ENCODE measurements at regions not wholly inside any gene's neighbourhood (a gene's known extent, or its start where the extent isn't known, plus 50 kb on each side); places are given as distances from the start of the nearest gene placed in this dataset.

GRCh38 chr10:113267619-113268562 lies 285.0 kb upstream of the HABP2 start:
- H3K4me2 ChIP-seq (ENCODE audit: insufficient read depth, low read length, poor library complexity, severe bottlenecking): no peak overlapping the region
- no peak overlapping the region for H3K18ac ChIP-seq (ENCODE audit: low read length)
- no peak overlapping the region for H3K4me3 ChIP-seq (ENCODE audit: low read length in 2 of 2)
- H3K36me3 ChIP-seq (replicated peaks in 1 of 2; ENCODE audit: control insufficient read depth in 2 of 2, insufficient read depth in 2 of 2, low read length in 2 of 2): no peaks in the 10 kb centered on the region
- H2BK15ac ChIP-seq (ENCODE audit: low read length): no peak overlapping the region
- H3K27ac ChIP-seq (replicated peaks; ENCODE audit: low read length): no peak overlapping the region
- whole genome bisulfite sequencing, 2 donors (ENCODE audit: extremely low coverage in 2 of 2, insufficient read length in 2 of 2, insufficient replicate concordance in 1 of 2): no CpG with 5 or more reads among the region's 4 CpGs
- no peak overlapping the region for H2AFZ ChIP-seq (ENCODE audit: low read length)
- no peak overlapping the region for H3K23ac ChIP-seq (ENCODE audit: low read depth, low read length, poor library complexity)
- H3K79me1 ChIP-seq (ENCODE audit: low read depth, low read length): no peaks in the 10 kb centered on the region
- H3K9ac ChIP-seq (ENCODE audit: low read depth, low read length, poor library complexity): no peak overlapping the region
- no peak overlapping the region for H4K8ac ChIP-seq (ENCODE audit: low read depth, low read length)
- no peak overlapping the region for H4K91ac ChIP-seq (ENCODE audit: low read depth, low read length, poor library complexity)
- no peak overlapping the region for H2BK5ac ChIP-seq (ENCODE audit: low read length)
- H2AK5ac ChIP-seq (ENCODE audit: low read depth, low read length): no peak overlapping the region
- H3K4me1 ChIP-seq (ENCODE audit: control insufficient read depth in 2 of 2, insufficient read depth in 1 of 2, low read depth in 1 of 2, low read length in 2 of 2): peaks cover 1 to 25% of the 10 kb centered on the region in 2 donors
- peaks cover 0 to 3% (median 0%) of the 10 kb centered on the region in 3 experiments for H3K27me3 ChIP-seq (ENCODE audit: control insufficient read depth in 3 of 3, insufficient read depth in 3 of 3, low read depth in 1 of 3, low read length in 3 of 3)
- DNase-seq (ENCODE audit: low spot score): no peak
- H3K9me3 ChIP-seq (replicated peaks in 1 of 2; ENCODE audit: control insufficient read depth in 2 of 2, insufficient read depth in 1 of 2, low read depth in 1 of 2, low read length in 2 of 2): peaks cover 2 to 5% of the 10 kb centered on the region in 2 donors
- no peak overlapping the region for H3K14ac ChIP-seq (ENCODE audit: low read length)
- H2BK12ac ChIP-seq (ENCODE audit: low read length): no peak overlapping the region
- no peak overlapping the region for H2BK120ac ChIP-seq (ENCODE audit: low read depth, low read length)
- no peak overlapping the region for H3K4ac ChIP-seq (ENCODE audit: low read length)

- H4K91ac ChIP-seq (ENCODE audit: low read depth, low read length, poor library complexity): no peak overlapping the region
- no peak overlapping the region for H2BK5ac ChIP-seq (ENCODE audit: low read length)
- H2BK15ac ChIP-seq (ENCODE audit: low read length): no peak overlapping the region
- H3K4me2 ChIP-seq (ENCODE audit: insufficient read depth, low read length, poor library complexity, severe bottlenecking): no peak overlapping the region
- WGBS, 2 donors (ENCODE audit: extremely low coverage in 2 of 2, insufficient read length in 2 of 2, insufficient replicate concordance in 1 of 2): no CpG with 5 or more reads among the region's 2 CpGs
- no peak overlapping the region for H2BK120ac ChIP-seq (ENCODE audit: low read depth, low read length)
- H3K27ac ChIP-seq (replicated peaks; ENCODE audit: low read length): no peak overlapping the region
- H4K8ac ChIP-seq (ENCODE audit: low read depth, low read length): no peak overlapping the region
- no peak overlapping the region for H3K23ac ChIP-seq (ENCODE audit: low read depth, low read length, poor library complexity)
- no peak overlapping the region for H3K18ac ChIP-seq (ENCODE audit: low read length)
- no peaks in the 10 kb centered on the region for H3K36me3 ChIP-seq (replicated peaks in 1 of 2; ENCODE audit: control insufficient read depth in 2 of 2, insufficient read depth in 2 of 2, low read length in 2 of 2)
- H3K79me1 ChIP-seq (ENCODE audit: low read depth, low read length): no peaks in the 10 kb centered on the region
- no peak overlapping the region for H2BK12ac ChIP-seq (ENCODE audit: low read length)
- peaks cover 2 to 5% of the 10 kb centered on the region in 2 donors for H3K9me3 ChIP-seq (replicated peaks in 1 of 2; ENCODE audit: control insufficient read depth in 2 of 2, insufficient read depth in 1 of 2, low read depth in 1 of 2, low read length in 2 of 2)
- no peak overlapping the region for H3K14ac ChIP-seq (ENCODE audit: low read length)
- H3K9ac ChIP-seq (ENCODE audit: low read depth, low read length, poor library complexity): no peak overlapping the region
- no peak overlapping the region for H2AK5ac ChIP-seq (ENCODE audit: low read depth, low read length)
- no peak overlapping the region for H3K4me3 ChIP-seq (ENCODE audit: low read length in 2 of 2)
- no peak for DNase-seq (ENCODE audit: low spot score)
- no peak overlapping the region for H2AFZ ChIP-seq (ENCODE audit: low read length)
- H3K4ac ChIP-seq (ENCODE audit: low read length): no peak overlapping the region
- H3K27me3 ChIP-seq (ENCODE audit: control insufficient read depth in 3 of 3, insufficient read depth in 3 of 3, low read depth in 1 of 3, low read length in 3 of 3): peaks cover 0 to 3% (median 0%) of the 10 kb centered on the region in 3 experiments
- peaks cover 5 to 23% of the 10 kb centered on the region in 2 donors for H3K4me1 ChIP-seq (ENCODE audit: control insufficient read depth in 2 of 2, insufficient read depth in 1 of 2, low read depth in 1 of 2, low read length in 2 of 2)
These were observed 283.5 kb upstream of the HABP2 start for GRCh38 chr10:113269333-113269732.

- Histone ChIP-seq H2BK5ac (ENCODE audit: low read length) (no peak overlapping the region), H2BK15ac (ENCODE audit: low read length) (no peak overlapping the region), H4K91ac (ENCODE audit: low read depth, low read length, poor library complexity) (no peak overlapping the region), H2AFZ (ENCODE audit: low read length) (peak overlapping the region; percentile 94), H3K79me1 (ENCODE audit: low read depth, low read length) (no peaks in the 10 kb centered on the region), H3K18ac (ENCODE audit: low read length) (peak overlapping the region; percentile 55), H3K14ac (ENCODE audit: low read length) (no peak overlapping the region), H3K4me1 (ENCODE audit: control insufficient read depth in 2 of 2, insufficient read depth in 1 of 2, low read depth in 1 of 2, low read length in 2 of 2) (peaks cover 5 to 15% of the 10 kb centered on the region in 2 donors), H2BK12ac (ENCODE audit: low read length) (no peak overlapping the region), H3K27ac (replicated peaks; ENCODE audit: low read length) (no peak overlapping the region), H3K4ac (ENCODE audit: low read length) (no peak overlapping the region), H2BK120ac (ENCODE audit: low read depth, low read length) (no peak overlapping the region), H3K4me2 (ENCODE audit: insufficient read depth, low read length, poor library complexity, severe bottlenecking) (no peak overlapping the region), H3K9ac (ENCODE audit: low read depth, low read length, poor library complexity) (no peak overlapping the region), H3K9me3 (replicated peaks in 1 of 2; ENCODE audit: control insufficient read depth in 2 of 2, insufficient read depth in 1 of 2, low read depth in 1 of 2, low read length in 2 of 2) (peaks cover 0 to 8% of the 10 kb centered on the region in 2 donors), H3K36me3 (replicated peaks in 1 of 2; ENCODE audit: control insufficient read depth in 2 of 2, insufficient read depth in 2 of 2, low read length in 2 of 2) (no peaks in the 10 kb centered on the region), H3K4me3 (ENCODE audit: low read length in 2 of 2) (no peak overlapping the region), H4K8ac (ENCODE audit: low read depth, low read length) (no peak overlapping the region), H3K23ac (ENCODE audit: low read depth, low read length, poor library complexity) (no peak overlapping the region), H3K27me3 (ENCODE audit: control insufficient read depth in 3 of 3, insufficient read depth in 3 of 3, low read depth in 1 of 3, low read length in 3 of 3) (no peaks in the 10 kb centered on the region), H2AK5ac (ENCODE audit: low read depth, low read length) (no peak overlapping the region)
- WGBS, 2 donors (ENCODE audit: extremely low coverage in 2 of 2, insufficient read length in 2 of 2, insufficient replicate concordance in 1 of 2): no CpG with 5 or more reads among the region's 5 CpGs
- no peak for DNase-seq (ENCODE audit: low spot score)
These were observed 280.3 kb upstream of the HABP2 start for GRCh38 chr10:113272511-113272910.

Data from neuronal stem cell (in vitro differentiated cells).